ENCODE measurements at regions not wholly inside any gene's neighbourhood (a gene's known extent, or its start where the extent isn't known, plus 50 kb on each side); places are given as distances from the start of the nearest gene placed in this dataset.

DNA sequence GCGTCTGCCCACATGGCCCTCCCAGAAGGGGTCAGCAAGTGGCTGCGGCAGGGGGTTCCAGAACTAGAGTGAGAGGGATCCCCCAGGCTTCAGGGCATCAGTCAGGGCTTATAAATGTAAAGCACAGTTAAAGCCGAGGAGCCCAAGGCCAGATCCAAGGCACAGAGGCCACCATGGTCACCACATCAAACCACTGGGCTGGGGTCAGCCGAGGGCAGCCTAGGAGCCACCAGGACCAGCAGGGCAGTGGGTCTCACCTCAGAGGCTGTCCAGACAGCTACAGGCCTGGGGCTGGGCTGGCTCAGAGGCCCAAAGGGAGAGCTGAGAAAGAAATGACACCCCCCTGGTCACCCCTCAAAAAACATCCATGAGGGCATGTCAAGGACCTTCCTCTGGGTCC, 188.5 kb downstream of the INHBB start:
- TF ChIP-seq EZH2 (IDR thresholded peaks at IDR 0.05; ENCODE audit: low read length, missing control alignments): no peak
- TF ChIP-seq, protein P1, sequence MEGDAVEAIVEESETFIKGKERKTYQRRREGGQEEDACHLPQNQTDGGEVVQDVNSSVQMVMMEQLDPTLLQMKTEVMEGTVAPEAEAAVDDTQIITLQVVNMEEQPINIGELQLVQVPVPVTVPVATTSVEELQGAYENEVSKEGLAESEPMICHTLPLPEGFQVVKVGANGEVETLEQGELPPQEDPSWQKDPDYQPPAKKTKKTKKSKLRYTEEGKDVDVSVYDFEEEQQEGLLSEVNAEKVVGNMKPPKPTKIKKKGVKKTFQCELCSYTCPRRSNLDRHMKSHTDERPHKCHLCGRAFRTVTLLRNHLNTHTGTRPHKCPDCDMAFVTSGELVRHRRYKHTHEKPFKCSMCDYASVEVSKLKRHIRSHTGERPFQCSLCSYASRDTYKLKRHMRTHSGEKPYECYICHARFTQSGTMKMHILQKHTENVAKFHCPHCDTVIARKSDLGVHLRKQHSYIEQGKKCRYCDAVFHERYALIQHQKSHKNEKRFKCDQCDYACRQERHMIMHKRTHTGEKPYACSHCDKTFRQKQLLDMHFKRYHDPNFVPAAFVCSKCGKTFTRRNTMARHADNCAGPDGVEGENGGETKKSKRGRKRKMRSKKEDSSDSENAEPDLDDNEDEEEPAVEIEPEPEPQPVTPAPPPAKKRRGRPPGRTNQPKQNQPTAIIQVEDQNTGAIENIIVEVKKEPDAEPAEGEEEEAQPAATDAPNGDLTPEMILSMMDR (conservative IDR thresholded peaks at IDR 0.05 in 1 of 2, IDR thresholded peaks at IDR 0.05 in 1 of 2; ENCODE audit: low read depth in 1 of 2, low read length in 2 of 2): no peak
